ENCODE measurements at regions not wholly inside any gene's neighbourhood (a gene's known extent, or its start where the extent isn't known, plus 50 kb on each side); places are given as distances from the start of the nearest gene placed in this dataset.

- Mint-ChIP-seq H3K36me3 (no peaks in the 10 kb centered on the region), H3K27ac (no peak overlapping the region), H3K9me3 (no peaks in the 10 kb centered on the region), H3K4me3 (no peak overlapping the region), H3K27me3 (no peaks in the 10 kb centered on the region), H3K4me1 (no peaks in the 10 kb centered on the region)
- Histone ChIP-seq H3K4me1 (ENCODE audit: control insufficient read depth in 1 of 2, extremely low read depth in 1 of 2, insufficient read depth in 2 of 2, low read length in 2 of 2) (no peaks in the 10 kb centered on the region), H3K36me3 (ENCODE audit: control insufficient read depth in 2 of 2, extremely low read depth in 1 of 2, insufficient read depth in 1 of 2, low read length in 1 of 2) (no peaks in the 10 kb centered on the region), H3K27me3 (replicated peaks in 1 of 2; ENCODE audit: control insufficient read depth in 2 of 2, extremely low read depth in 1 of 2, insufficient read depth in 2 of 2, low read length in 1 of 2) (no peaks in the 10 kb centered on the region), H3K9me3 (no peaks in the 10 kb centered on the region), H3K27ac (ENCODE audit: low read length) (no peak overlapping the region), H3K4me3 (ENCODE audit: control insufficient read depth in 1 of 2, extremely low read depth in 1 of 2, low read length in 1 of 2) (no peak overlapping the region)
- POLR2A ChIA-PET, result no interaction called here
- CTCF ChIA-PET, result no interaction called here
- no CpG with 5 or more reads among the region's 1 CpG for WGBS (ENCODE audit: insufficient coverage)
- ATAC-seq (replicated peaks in 1 of 4), result no peak
- no peak for DNase-seq
These were observed 110.2 kb downstream of the FCRL5 start for GRCh38 chr1:157442065-157442464.

- no peak overlapping the region for H3K27ac ChIP-seq (ENCODE audit: low read length)
- no peaks in the 10 kb centered on the region for H3K36me3 ChIP-seq (ENCODE audit: control insufficient read depth in 2 of 2, extremely low read depth in 1 of 2, insufficient read depth in 1 of 2, low read length in 1 of 2)
- Mint-ChIP-seq H3K4me3 (no peak overlapping the region), H3K4me1 (no peaks in the 10 kb centered on the region), H3K9me3 (no peaks in the 10 kb centered on the region), H3K27me3 (peaks cover 9 to 12% of the 10 kb centered on the region in 2 donors), H3K36me3 (no peaks in the 10 kb centered on the region), H3K27ac (no peak overlapping the region)
- WGBS (ENCODE audit: insufficient coverage), result 100% methylated on average over 2 of the region's 5 CpGs
- no peaks in the 10 kb centered on the region for H3K4me1 ChIP-seq (ENCODE audit: control insufficient read depth in 1 of 2, extremely low read depth in 1 of 2, insufficient read depth in 2 of 2, low read length in 2 of 2)
- H3K4me3 ChIP-seq (ENCODE audit: control insufficient read depth in 1 of 2, extremely low read depth in 1 of 2, low read length in 1 of 2), result no peak overlapping the region
- H3K9me3 ChIP-seq, result no peaks in the 10 kb centered on the region
- ChIA-PET CTCF (interaction anchor here in 1 of 2 donors (0.5 kb wide), 1 partner anchor 280 kb away, joined by 3 read pairs; no protein-coding TSS in a partner anchor), POLR2A (no interaction called here)
- no peaks in the 10 kb centered on the region for H3K27me3 ChIP-seq (replicated peaks in 1 of 2; ENCODE audit: control insufficient read depth in 2 of 2, extremely low read depth in 1 of 2, insufficient read depth in 2 of 2, low read length in 1 of 2)
- ATAC-seq (replicated peaks in 1 of 4), result no peak
- no peak for DNase-seq
These were observed 112.9 kb downstream of the FCRL5 start for GRCh38 chr1:157439302-157439954.

GRCh38 chr1:157438613-157439012 is 113.7 kb downstream of the FCRL5 start:
- H3K4me3 ChIP-seq (ENCODE audit: control insufficient read depth in 1 of 2, extremely low read depth in 1 of 2, low read length in 1 of 2), result no peak overlapping the region
- ATAC-seq (replicated peaks in 1 of 4) (no peak), DNase-seq (no peak)
- CTCF ChIA-PET, result no interaction called here
- H3K27ac ChIP-seq (ENCODE audit: low read length), result no peak overlapping the region
- no peak overlapping the region for H3K4me3 Mint-ChIP-seq
- no peaks in the 10 kb centered on the region for H3K4me1 ChIP-seq (ENCODE audit: control insufficient read depth in 1 of 2, extremely low read depth in 1 of 2, insufficient read depth in 2 of 2, low read length in 2 of 2)
- H3K36me3 ChIP-seq (ENCODE audit: control insufficient read depth in 2 of 2, extremely low read depth in 1 of 2, insufficient read depth in 1 of 2, low read length in 1 of 2), result no peaks in the 10 kb centered on the region
- POLR2A ChIA-PET, result no interaction called here
- H3K27me3 ChIP-seq (replicated peaks in 1 of 2; ENCODE audit: control insufficient read depth in 2 of 2, extremely low read depth in 1 of 2, insufficient read depth in 2 of 2, low read length in 1 of 2), result no peaks in the 10 kb centered on the region
- H3K27ac Mint-ChIP-seq, result no peak overlapping the region
- no peaks in the 10 kb centered on the region for H3K9me3 ChIP-seq
- peaks cover 13 to 14% of the 10 kb centered on the region in 2 donors for H3K27me3 Mint-ChIP-seq
- H3K9me3 Mint-ChIP-seq, result no peaks in the 10 kb centered on the region
- H3K36me3 Mint-ChIP-seq, result no peaks in the 10 kb centered on the region
- no peaks in the 10 kb centered on the region for H3K4me1 Mint-ChIP-seq

- Histone ChIP-seq H3K9me3 (no peaks in the 10 kb centered on the region), H3K4me3 (ENCODE audit: control insufficient read depth in 1 of 2, extremely low read depth in 1 of 2, low read length in 1 of 2) (no peak overlapping the region), H3K27ac (ENCODE audit: low read length) (no peak overlapping the region), H3K36me3 (ENCODE audit: control insufficient read depth in 2 of 2, extremely low read depth in 1 of 2, insufficient read depth in 1 of 2, low read length in 1 of 2) (no peaks in the 10 kb centered on the region), H3K27me3 (replicated peaks in 1 of 2; ENCODE audit: control insufficient read depth in 2 of 2, extremely low read depth in 1 of 2, insufficient read depth in 2 of 2, low read length in 1 of 2) (no peaks in the 10 kb centered on the region), H3K4me1 (ENCODE audit: control insufficient read depth in 1 of 2, extremely low read depth in 1 of 2, insufficient read depth in 2 of 2, low read length in 2 of 2) (no peaks in the 10 kb centered on the region)
- H3K9me3 Mint-ChIP-seq, result no peaks in the 10 kb centered on the region
- POLR2A ChIA-PET, result no interaction called here
- no CpG with 5 or more reads among the region's 1 CpG for WGBS (ENCODE audit: insufficient coverage)
- ATAC-seq (replicated peaks in 1 of 4), result no peak
- H3K4me3 Mint-ChIP-seq, result no peak overlapping the region
- no peak overlapping the region for H3K27ac Mint-ChIP-seq
- no peaks in the 10 kb centered on the region for H3K4me1 Mint-ChIP-seq
- CTCF ChIA-PET, result no interaction called here
- no peaks in the 10 kb centered on the region for H3K36me3 Mint-ChIP-seq
- peaks cover 14 to 16% of the 10 kb centered on the region in 2 donors for H3K27me3 Mint-ChIP-seq
- DNase-seq, result no peak
These were observed 114.2 kb downstream of the FCRL5 start for GRCh38 chr1:157438146-157438545.

- peak in 1 of 35 experiments; percentile 4 for DNase-seq
- POLR2A ChIA-PET, result no interaction called here
These were observed 115.0 kb downstream of the FCRL5 start for GRCh38 chr1:157437296-157437695.

GRCh38 chr1:157431751-157432150 is 120.6 kb downstream of the FCRL5 start:
- H3K27me3 Mint-ChIP-seq, result peaks cover 14 to 21% of the 10 kb centered on the region in 2 donors
- CTCF ChIA-PET, result no interaction called here

More at GRCh38 chr1:157437296-157437695, 115.0 kb downstream of the FCRL5 start:
- no peak for ATAC-seq (replicated peaks in 1 of 4)
- H3K27me3 Mint-ChIP-seq, result peaks cover 14 to 16% of the 10 kb centered on the region in 2 donors
- CTCF ChIA-PET, result no interaction called here
- H3K27me3 ChIP-seq (replicated peaks in 1 of 2; ENCODE audit: control insufficient read depth in 2 of 2, extremely low read depth in 1 of 2, insufficient read depth in 2 of 2, low read length in 1 of 2), result no peaks in the 10 kb centered on the region
- 85% methylated on average over 4 of the region's 4 CpGs for WGBS (ENCODE audit: insufficient coverage)
- H3K4me3 Mint-ChIP-seq, result no peak overlapping the region
- H3K4me3 ChIP-seq (ENCODE audit: control insufficient read depth in 1 of 2, extremely low read depth in 1 of 2, low read length in 1 of 2), result no peak overlapping the region
- H3K9me3 ChIP-seq, result no peaks in the 10 kb centered on the region
- no peak overlapping the region for H3K27ac ChIP-seq (ENCODE audit: low read length)
- H3K36me3 Mint-ChIP-seq, result no peaks in the 10 kb centered on the region
- H3K27ac Mint-ChIP-seq, result no peak overlapping the region
- no peaks in the 10 kb centered on the region for H3K9me3 Mint-ChIP-seq
- no peaks in the 10 kb centered on the region for H3K4me1 Mint-ChIP-seq
- H3K36me3 ChIP-seq (ENCODE audit: control insufficient read depth in 2 of 2, extremely low read depth in 1 of 2, insufficient read depth in 1 of 2, low read length in 1 of 2), result no peaks in the 10 kb centered on the region
- H3K4me1 ChIP-seq (ENCODE audit: control insufficient read depth in 1 of 2, extremely low read depth in 1 of 2, insufficient read depth in 2 of 2, low read length in 2 of 2), result no peaks in the 10 kb centered on the region

More at GRCh38 chr1:157431751-157432150, 120.6 kb downstream of the FCRL5 start:
- Mint-ChIP-seq H3K4me3 (no peak overlapping the region), H3K27ac (no peak overlapping the region), H3K36me3 (no peaks in the 10 kb centered on the region), H3K4me1 (no peaks in the 10 kb centered on the region), H3K9me3 (no peaks in the 10 kb centered on the region)
- ATAC-seq (replicated peaks in 1 of 4) (no peak), DNase-seq (no peak)
- Histone ChIP-seq H3K9me3 (no peaks in the 10 kb centered on the region), H3K4me3 (ENCODE audit: control insufficient read depth in 1 of 2, extremely low read depth in 1 of 2, low read length in 1 of 2) (no peak overlapping the region), H3K27ac (ENCODE audit: low read length) (no peak overlapping the region), H3K36me3 (ENCODE audit: control insufficient read depth in 2 of 2, extremely low read depth in 1 of 2, insufficient read depth in 1 of 2, low read length in 1 of 2) (no peaks in the 10 kb centered on the region), H3K27me3 (replicated peaks in 1 of 2; ENCODE audit: control insufficient read depth in 2 of 2, extremely low read depth in 1 of 2, insufficient read depth in 2 of 2, low read length in 1 of 2) (no peaks in the 10 kb centered on the region), H3K4me1 (ENCODE audit: control insufficient read depth in 1 of 2, extremely low read depth in 1 of 2, insufficient read depth in 2 of 2, low read length in 2 of 2) (no peaks in the 10 kb centered on the region)
- 75% methylated on average over 5 of the region's 5 CpGs for WGBS (ENCODE audit: insufficient coverage)
- POLR2A ChIA-PET, result no interaction called here

All from T-cell (primary cell).